ENCODE measurements at regions not wholly inside any gene's neighbourhood (a gene's known extent, or its start where the extent isn't known, plus 50 kb on each side); places are given as distances from the start of the nearest gene placed in this dataset.
A peak's percentile ranks its signal among the peaks of the same experiment; 100 is the strongest.

DNA sequence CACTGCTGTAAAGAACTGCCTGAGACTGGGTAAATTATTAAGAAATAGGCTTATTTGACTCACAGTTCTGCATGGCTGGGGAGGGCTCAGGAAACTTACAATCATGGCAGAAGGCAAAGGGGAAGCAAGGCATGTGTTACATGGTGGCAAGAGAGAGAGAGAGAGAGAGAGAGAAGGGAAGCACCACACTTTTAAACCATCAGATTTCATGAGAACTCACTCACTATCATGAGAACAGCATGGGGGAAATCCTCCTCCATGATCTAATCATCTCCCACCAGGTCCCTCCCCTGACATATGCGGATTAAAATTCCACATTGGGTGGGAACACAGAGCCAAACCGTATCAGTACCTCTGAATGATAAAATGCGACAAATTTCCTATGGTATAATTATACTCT, 203.9 kb upstream of the MARCKS start:
- DNase-seq (ENCODE audit: low read depth in 1 of 2, low spot score in 1 of 2) = peak in 1 of 2 experiments; percentile 28
- no peak overlapping the region for H3K27ac ChIP-seq (replicated peaks)
- TF ChIP-seq GABPA (IDR thresholded peaks at IDR 0.05; ENCODE audit: low read depth) = no peak
- TF ChIP-seq, protein P1, sequence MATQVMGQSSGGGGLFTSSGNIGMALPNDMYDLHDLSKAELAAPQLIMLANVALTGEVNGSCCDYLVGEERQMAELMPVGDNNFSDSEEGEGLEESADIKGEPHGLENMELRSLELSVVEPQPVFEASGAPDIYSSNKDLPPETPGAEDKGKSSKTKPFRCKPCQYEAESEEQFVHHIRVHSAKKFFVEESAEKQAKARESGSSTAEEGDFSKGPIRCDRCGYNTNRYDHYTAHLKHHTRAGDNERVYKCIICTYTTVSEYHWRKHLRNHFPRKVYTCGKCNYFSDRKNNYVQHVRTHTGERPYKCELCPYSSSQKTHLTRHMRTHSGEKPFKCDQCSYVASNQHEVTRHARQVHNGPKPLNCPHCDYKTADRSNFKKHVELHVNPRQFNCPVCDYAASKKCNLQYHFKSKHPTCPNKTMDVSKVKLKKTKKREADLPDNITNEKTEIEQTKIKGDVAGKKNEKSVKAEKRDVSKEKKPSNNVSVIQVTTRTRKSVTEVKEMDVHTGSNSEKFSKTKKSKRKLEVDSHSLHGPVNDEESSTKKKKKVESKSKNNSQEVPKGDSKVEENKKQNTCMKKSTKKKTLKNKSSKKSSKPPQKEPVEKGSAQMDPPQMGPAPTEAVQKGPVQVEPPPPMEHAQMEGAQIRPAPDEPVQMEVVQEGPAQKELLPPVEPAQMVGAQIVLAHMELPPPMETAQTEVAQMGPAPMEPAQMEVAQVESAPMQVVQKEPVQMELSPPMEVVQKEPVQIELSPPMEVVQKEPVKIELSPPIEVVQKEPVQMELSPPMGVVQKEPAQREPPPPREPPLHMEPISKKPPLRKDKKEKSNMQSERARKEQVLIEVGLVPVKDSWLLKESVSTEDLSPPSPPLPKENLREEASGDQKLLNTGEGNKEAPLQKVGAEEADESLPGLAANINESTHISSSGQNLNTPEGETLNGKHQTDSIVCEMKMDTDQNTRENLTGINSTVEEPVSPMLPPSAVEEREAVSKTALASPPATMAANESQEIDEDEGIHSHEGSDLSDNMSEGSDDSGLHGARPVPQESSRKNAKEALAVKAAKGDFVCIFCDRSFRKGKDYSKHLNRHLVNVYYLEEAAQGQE (IDR thresholded peaks at IDR 0.05; ENCODE audit: insufficient replicate concordance, low read depth) = no peak
- TF ChIP-seq, protein P2, sequence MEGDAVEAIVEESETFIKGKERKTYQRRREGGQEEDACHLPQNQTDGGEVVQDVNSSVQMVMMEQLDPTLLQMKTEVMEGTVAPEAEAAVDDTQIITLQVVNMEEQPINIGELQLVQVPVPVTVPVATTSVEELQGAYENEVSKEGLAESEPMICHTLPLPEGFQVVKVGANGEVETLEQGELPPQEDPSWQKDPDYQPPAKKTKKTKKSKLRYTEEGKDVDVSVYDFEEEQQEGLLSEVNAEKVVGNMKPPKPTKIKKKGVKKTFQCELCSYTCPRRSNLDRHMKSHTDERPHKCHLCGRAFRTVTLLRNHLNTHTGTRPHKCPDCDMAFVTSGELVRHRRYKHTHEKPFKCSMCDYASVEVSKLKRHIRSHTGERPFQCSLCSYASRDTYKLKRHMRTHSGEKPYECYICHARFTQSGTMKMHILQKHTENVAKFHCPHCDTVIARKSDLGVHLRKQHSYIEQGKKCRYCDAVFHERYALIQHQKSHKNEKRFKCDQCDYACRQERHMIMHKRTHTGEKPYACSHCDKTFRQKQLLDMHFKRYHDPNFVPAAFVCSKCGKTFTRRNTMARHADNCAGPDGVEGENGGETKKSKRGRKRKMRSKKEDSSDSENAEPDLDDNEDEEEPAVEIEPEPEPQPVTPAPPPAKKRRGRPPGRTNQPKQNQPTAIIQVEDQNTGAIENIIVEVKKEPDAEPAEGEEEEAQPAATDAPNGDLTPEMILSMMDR (IDR thresholded peaks at IDR 0.05; ENCODE audit: insufficient read depth, low read length) = no peak
- no peak for TF ChIP-seq SPI1 (IDR thresholded peaks at IDR 0.05; ENCODE audit: borderline replicate concordance, low read depth)
- TF ChIP-seq POLR2AphosphoS5 (IDR thresholded peaks at IDR 0.05; ENCODE audit: low read depth) = no peak

DNA sequence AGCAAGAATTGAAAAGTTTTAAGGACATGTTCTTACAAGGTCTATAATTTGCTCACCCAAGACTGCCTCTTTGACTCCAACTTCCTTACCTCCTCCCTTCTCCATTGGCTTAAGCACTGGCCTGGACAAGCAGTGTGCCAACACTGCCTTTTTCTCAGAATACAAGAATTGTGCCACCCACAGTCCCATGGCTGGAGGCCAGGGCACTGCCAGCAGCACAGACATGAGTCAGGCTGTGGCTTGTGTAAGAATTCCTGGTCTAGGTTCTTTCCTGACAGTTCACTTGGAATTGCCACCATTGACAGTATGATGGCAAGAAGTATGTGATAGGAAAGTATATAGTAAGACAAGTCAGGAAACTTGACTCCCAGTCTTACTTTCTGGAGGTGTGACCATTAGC, 202.7 kb upstream of the MARCKS start:
- H3K4me3 ChIP-seq (replicated peaks; ENCODE audit: insufficient read depth, low read length) = no peak overlapping the region
- H3K27ac ChIP-seq (replicated peaks) = no peak overlapping the region
- DNase-seq (ENCODE audit: low read depth in 1 of 2, low spot score in 1 of 2) = no peak
- H3K27me3 ChIP-seq (ENCODE audit: insufficient read depth, poor library complexity, severe bottlenecking) = no peaks in the 10 kb centered on the region
- TF ChIP-seq, protein P1 (IDR thresholded peaks at IDR 0.05; ENCODE audit: insufficient replicate concordance, low read depth) = no peak
- TF ChIP-seq GABPA (IDR thresholded peaks at IDR 0.05; ENCODE audit: low read depth) = no peak

More for the DNA sequence above, 203.9 kb upstream of the MARCKS start:
- H3K4me3 ChIP-seq (replicated peaks; ENCODE audit: insufficient read depth, low read length) = no peak overlapping the region
- H3K27me3 ChIP-seq (ENCODE audit: insufficient read depth, poor library complexity, severe bottlenecking) = no peaks in the 10 kb centered on the region

DNA sequence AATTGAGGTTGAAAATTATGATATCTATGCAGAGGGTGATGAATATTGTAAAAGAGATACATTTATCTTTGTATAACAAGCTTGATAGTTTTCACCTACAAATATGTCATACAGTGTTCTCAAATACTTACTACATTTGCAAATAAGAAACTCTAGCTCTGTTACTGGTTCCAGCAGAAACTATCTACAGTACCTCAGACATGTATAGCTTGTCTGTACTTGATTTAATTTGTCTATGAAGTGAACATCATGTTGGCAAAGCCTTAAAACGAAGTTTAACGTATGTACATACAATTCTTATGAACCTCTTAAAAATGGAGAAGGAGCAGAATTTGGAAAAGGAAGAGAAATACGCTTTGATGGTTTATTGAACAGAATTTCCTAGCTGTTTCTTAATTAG, 201.4 kb upstream of the MARCKS start:
- no peaks in the 10 kb centered on the region for H3K27me3 ChIP-seq (ENCODE audit: insufficient read depth, poor library complexity, severe bottlenecking)
- no peak for DNase-seq (ENCODE audit: low read depth in 1 of 2, low spot score in 1 of 2)
- H3K4me3 ChIP-seq (replicated peaks; ENCODE audit: insufficient read depth, low read length) = no peak overlapping the region
- no peak for TF ChIP-seq POLR2AphosphoS5 (IDR thresholded peaks at IDR 0.05; ENCODE audit: low read depth)
- TF ChIP-seq, protein P2 (IDR thresholded peaks at IDR 0.05; ENCODE audit: insufficient read depth, low read length) = no peak
- TF ChIP-seq, protein P1 (IDR thresholded peaks at IDR 0.05; ENCODE audit: insufficient replicate concordance, low read depth) = no peak
- no peak for TF ChIP-seq GABPA (IDR thresholded peaks at IDR 0.05; ENCODE audit: low read depth)
- TF ChIP-seq SPI1 (IDR thresholded peaks at IDR 0.05; ENCODE audit: borderline replicate concordance, low read depth) = no peak
- H3K27ac ChIP-seq (replicated peaks) = no peak overlapping the region
